ENCODE measurements at regions not wholly inside any gene's neighbourhood (a gene's known extent, or its start where the extent isn't known, plus 50 kb on each side); places are given as distances from the start of the nearest gene placed in this dataset.

GRCh38 chr22:27206374-27207133 lies 549.2 kb downstream of the MIAT start:
- DNase-seq (ENCODE audit: low read depth), result no peak
- no peak overlapping the region for H3K4me3 ChIP-seq (ENCODE audit: low read depth, low read length)
- TF ChIP-seq MYC (IDR thresholded peaks at IDR 0.05; ENCODE audit: low read depth, low read length) (no peak), MAX (IDR thresholded peaks at IDR 0.05; ENCODE audit: low read depth, low read length) (no peak), CTCF (IDR thresholded peaks at IDR 0.05; ENCODE audit: low read depth, low read length) (no peak), POLR2A (IDR thresholded peaks at IDR 0.05; ENCODE audit: extremely low read depth, insufficient read length) (no peak)

- no peak overlapping the region for H3K4me3 ChIP-seq (ENCODE audit: low read depth, low read length)
- DNase-seq (ENCODE audit: low read depth), result no peak
- TF ChIP-seq POLR2A (IDR thresholded peaks at IDR 0.05; ENCODE audit: extremely low read depth, insufficient read length) (no peak), MAX (IDR thresholded peaks at IDR 0.05; ENCODE audit: low read depth, low read length) (no peak), MYC (IDR thresholded peaks at IDR 0.05; ENCODE audit: low read depth, low read length) (no peak), CTCF (IDR thresholded peaks at IDR 0.05; ENCODE audit: low read depth, low read length) (no peak)
These were observed 549.9 kb downstream of the MIAT start for GRCh38 chr22:27207266-27207665.

- no peak for DNase-seq (ENCODE audit: low read depth)
- TF ChIP-seq MYC (IDR thresholded peaks at IDR 0.05; ENCODE audit: low read depth, low read length) (no peak), POLR2A (IDR thresholded peaks at IDR 0.05; ENCODE audit: extremely low read depth, insufficient read length) (no peak), MAX (IDR thresholded peaks at IDR 0.05; ENCODE audit: low read depth, low read length) (no peak), CTCF (IDR thresholded peaks at IDR 0.05; ENCODE audit: low read depth, low read length) (no peak)
- no peak overlapping the region for H3K4me3 ChIP-seq (ENCODE audit: low read depth, low read length)
These were observed 550.5 kb downstream of the MIAT start for GRCh38 chr22:27207907-27208306.

- no peak for DNase-seq (ENCODE audit: low read depth)
- TF ChIP-seq MAX (IDR thresholded peaks at IDR 0.05; ENCODE audit: low read depth, low read length), result no peak
- no peak for TF ChIP-seq POLR2A (IDR thresholded peaks at IDR 0.05; ENCODE audit: extremely low read depth, insufficient read length)
- H3K4me3 ChIP-seq (ENCODE audit: low read depth, low read length), result no peak overlapping the region
These were observed 552.8 kb downstream of the MIAT start for GRCh38 chr22:27210111-27210730.

GRCh38 chr22:27212102-27212501 lies 554.7 kb downstream of the MIAT start:
- H3K4me3 ChIP-seq (ENCODE audit: low read depth, low read length), result no peak overlapping the region
- no peak for DNase-seq (ENCODE audit: low read depth)
- no peak for TF ChIP-seq MYC (IDR thresholded peaks at IDR 0.05; ENCODE audit: low read depth, low read length)
- TF ChIP-seq CTCF (IDR thresholded peaks at IDR 0.05; ENCODE audit: low read depth, low read length), result no peak
- no peak for TF ChIP-seq MAX (IDR thresholded peaks at IDR 0.05; ENCODE audit: low read depth, low read length)
- TF ChIP-seq POLR2A (IDR thresholded peaks at IDR 0.05; ENCODE audit: extremely low read depth, insufficient read length), result no peak

- no peak overlapping the region for H3K4me3 ChIP-seq (ENCODE audit: low read depth, low read length)
- peak; percentile 87 for DNase-seq (ENCODE audit: low read depth)
- no peak for TF ChIP-seq POLR2A (IDR thresholded peaks at IDR 0.05; ENCODE audit: extremely low read depth, insufficient read length)
- peak; percentile 70 for TF ChIP-seq MAX (IDR thresholded peaks at IDR 0.05; ENCODE audit: low read depth, low read length)
These were observed 555.3 kb downstream of the MIAT start for GRCh38 chr22:27212617-27213177.

Data from NB4 (cell line).